ENCODE measurements at regions not wholly inside any gene's neighbourhood (a gene's known extent, or its start where the extent isn't known, plus 50 kb on each side); places are given as distances from the start of the nearest gene placed in this dataset.

DNA sequence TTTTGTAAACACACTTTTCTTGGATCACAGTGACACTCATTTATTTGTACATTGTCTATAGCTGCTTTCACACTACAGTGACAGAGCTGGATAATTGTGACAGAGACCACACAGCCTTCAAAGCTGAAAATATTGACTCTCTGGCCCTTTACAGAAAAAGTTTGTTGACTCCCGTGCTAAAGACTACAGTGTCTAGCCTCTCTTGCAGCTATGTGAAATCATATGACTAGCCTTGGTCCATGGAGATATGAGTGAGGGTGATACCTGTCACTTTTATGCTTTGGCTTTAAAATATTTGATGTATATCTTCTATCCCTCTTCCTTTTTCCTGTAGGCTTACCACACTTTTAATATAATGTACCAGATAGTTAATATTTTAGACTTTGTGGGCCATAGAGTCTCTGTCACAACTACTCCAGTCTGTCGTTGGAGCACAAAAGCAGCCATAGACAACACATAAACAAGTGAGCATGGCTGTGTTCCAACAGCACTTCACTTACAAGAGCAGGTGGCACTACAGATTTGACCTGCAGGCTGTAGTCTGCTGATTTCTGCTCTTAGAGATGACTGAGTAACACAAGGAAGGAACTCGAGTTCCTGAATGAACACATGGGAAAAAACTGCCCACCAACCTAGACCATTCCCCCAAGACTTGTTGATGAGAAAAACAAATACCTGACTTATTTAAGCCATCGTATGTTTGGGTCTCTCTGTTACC is 73.5 kb upstream of the ANKRD55 start:
- H3K27me3 ChIP-seq (ENCODE audit: control insufficient read depth, insufficient read depth, low read length): peaks cover 2% of the 10 kb centered on the region
- H3K4me1 ChIP-seq (ENCODE audit: control insufficient read depth, extremely low read depth, insufficient read depth, low read length): no peaks in the 10 kb centered on the region
- no peaks in the 10 kb centered on the region for H3K9me3 ChIP-seq (ENCODE audit: control insufficient read depth, insufficient read depth, low read depth, low read length)
- H3K27ac ChIP-seq (ENCODE audit: insufficient read depth, low read length): no peak overlapping the region
- H2AFZ ChIP-seq (ENCODE audit: low read length): no peak overlapping the region
- DNase-seq (ENCODE audit: low read depth in 2 of 2): no peak
- no peak for TF ChIP-seq EZH2 (IDR thresholded peaks at IDR 0.05; ENCODE audit: low read length, missing control alignments)
- TF ChIP-seq, protein P1, sequence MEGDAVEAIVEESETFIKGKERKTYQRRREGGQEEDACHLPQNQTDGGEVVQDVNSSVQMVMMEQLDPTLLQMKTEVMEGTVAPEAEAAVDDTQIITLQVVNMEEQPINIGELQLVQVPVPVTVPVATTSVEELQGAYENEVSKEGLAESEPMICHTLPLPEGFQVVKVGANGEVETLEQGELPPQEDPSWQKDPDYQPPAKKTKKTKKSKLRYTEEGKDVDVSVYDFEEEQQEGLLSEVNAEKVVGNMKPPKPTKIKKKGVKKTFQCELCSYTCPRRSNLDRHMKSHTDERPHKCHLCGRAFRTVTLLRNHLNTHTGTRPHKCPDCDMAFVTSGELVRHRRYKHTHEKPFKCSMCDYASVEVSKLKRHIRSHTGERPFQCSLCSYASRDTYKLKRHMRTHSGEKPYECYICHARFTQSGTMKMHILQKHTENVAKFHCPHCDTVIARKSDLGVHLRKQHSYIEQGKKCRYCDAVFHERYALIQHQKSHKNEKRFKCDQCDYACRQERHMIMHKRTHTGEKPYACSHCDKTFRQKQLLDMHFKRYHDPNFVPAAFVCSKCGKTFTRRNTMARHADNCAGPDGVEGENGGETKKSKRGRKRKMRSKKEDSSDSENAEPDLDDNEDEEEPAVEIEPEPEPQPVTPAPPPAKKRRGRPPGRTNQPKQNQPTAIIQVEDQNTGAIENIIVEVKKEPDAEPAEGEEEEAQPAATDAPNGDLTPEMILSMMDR (conservative IDR thresholded peaks at IDR 0.05 in 1 of 2, IDR thresholded peaks at IDR 0.05 in 1 of 2; ENCODE audit: low read depth in 1 of 2, low read length in 2 of 2): no peak
- no peaks in the 10 kb centered on the region for H4K20me1 ChIP-seq (ENCODE audit: control insufficient read depth, extremely low read depth, insufficient read depth, low read length)
- no peak overlapping the region for H3K9ac ChIP-seq (ENCODE audit: insufficient read depth, low read length)
- no peaks in the 10 kb centered on the region for H3K79me2 ChIP-seq (ENCODE audit: control insufficient read depth, insufficient read depth, low read length)
- H3K36me3 ChIP-seq (ENCODE audit: control insufficient read depth, insufficient read depth, low read length): no peaks in the 10 kb centered on the region
- no peak overlapping the region for H3K4me3 ChIP-seq (replicated peaks in 1 of 4; ENCODE audit: control extremely low read depth in 1 of 4, insufficient read depth in 1 of 4, low read depth in 3 of 4, low read length in 4 of 4)
- H3K4me2 ChIP-seq (ENCODE audit: extremely low read depth, insufficient read depth, low read length): no peak overlapping the region

DNA sequence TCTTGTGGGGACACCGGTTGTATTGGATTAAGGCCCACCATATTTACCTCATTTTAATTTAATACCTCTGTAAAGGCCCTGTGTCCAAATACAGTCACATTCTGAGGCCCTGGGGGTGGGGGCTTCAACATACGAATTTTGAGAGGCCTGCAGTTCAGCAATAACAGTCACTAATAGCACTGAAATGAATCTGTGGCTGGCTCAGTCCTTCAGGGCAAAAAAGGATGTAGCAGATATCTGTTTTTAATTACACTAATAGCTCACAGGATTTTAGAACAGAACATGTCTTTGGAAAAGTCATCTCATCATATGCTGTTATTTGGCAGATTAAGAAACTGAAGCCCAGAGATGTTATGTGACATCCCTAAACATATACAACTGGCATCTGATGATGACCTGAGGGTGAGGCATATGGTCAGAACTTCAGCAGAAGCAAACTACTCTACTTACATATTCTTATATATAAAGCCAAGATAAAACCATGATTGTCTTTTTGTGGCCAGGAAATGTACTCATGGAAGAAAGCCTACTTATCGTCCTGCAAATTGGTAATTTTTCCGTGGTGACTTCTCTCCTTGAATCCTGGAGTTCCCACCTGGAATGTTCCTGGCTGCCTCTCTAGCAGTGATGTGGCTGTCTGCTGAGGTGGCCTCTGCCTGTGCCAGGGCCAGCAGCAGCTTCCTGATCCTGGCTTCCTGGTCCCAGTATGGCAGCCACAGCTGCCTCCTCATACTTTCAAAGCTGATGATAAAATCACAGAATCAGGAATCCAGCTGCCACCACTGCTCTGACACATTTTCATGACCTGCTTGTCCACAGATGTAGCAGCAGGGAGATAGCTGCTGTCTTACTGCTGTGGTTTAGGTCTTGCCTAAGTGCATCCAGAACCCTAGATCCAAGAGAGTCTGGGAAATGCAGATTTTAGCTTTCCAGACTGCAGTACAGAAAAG is 72.1 kb upstream of the ANKRD55 start:
- Histone ChIP-seq H3K4me3 (replicated peaks in 1 of 4; ENCODE audit: control extremely low read depth in 1 of 4, insufficient read depth in 1 of 4, low read depth in 3 of 4, low read length in 4 of 4) (no peak overlapping the region), H3K79me2 (ENCODE audit: control insufficient read depth, insufficient read depth, low read length) (no peaks in the 10 kb centered on the region)
- no peak for DNase-seq (ENCODE audit: low read depth in 2 of 2)

DNA sequence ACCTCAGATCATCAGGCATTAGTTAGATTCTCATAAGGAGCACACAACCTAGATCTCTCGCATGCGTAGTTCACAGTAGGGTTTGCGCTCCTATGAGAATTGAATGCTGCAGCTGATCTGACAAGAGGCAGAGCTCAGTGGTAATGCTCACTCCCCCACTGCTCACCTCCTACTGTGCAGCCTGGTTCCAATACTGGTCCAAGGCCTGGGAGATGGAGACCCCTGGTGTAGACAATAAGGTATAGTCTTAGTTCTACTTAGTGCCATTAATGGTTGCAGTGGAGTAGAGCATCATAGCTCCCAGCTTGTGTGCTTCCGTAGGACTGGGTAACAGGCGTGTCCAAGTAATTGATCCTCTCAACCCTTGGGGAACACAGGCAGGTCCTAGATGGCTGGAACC is 70.4 kb upstream of the ANKRD55 start:
- no peaks in the 10 kb centered on the region for H4K20me1 ChIP-seq (ENCODE audit: control insufficient read depth, extremely low read depth, insufficient read depth, low read length)
- TF ChIP-seq, protein P1 (conservative IDR thresholded peaks at IDR 0.05 in 1 of 2, IDR thresholded peaks at IDR 0.05 in 1 of 2; ENCODE audit: low read depth in 1 of 2, low read length in 2 of 2): no peak
- TF ChIP-seq EZH2 (IDR thresholded peaks at IDR 0.05; ENCODE audit: low read length, missing control alignments): no peak
- DNase-seq (ENCODE audit: low read depth in 2 of 2): no peak
- H2AFZ ChIP-seq (ENCODE audit: low read length): no peak overlapping the region
- no peak overlapping the region for H3K4me3 ChIP-seq (replicated peaks in 1 of 4; ENCODE audit: control extremely low read depth in 1 of 4, insufficient read depth in 1 of 4, low read depth in 3 of 4, low read length in 4 of 4)
- H3K79me2 ChIP-seq (ENCODE audit: control insufficient read depth, insufficient read depth, low read length): no peaks in the 10 kb centered on the region
- no peaks in the 10 kb centered on the region for H3K27me3 ChIP-seq (ENCODE audit: control insufficient read depth, insufficient read depth, low read length)
- no peaks in the 10 kb centered on the region for H3K9me3 ChIP-seq (ENCODE audit: control insufficient read depth, insufficient read depth, low read depth, low read length)
- no peaks in the 10 kb centered on the region for H3K36me3 ChIP-seq (ENCODE audit: control insufficient read depth, insufficient read depth, low read length)
- H3K9ac ChIP-seq (ENCODE audit: insufficient read depth, low read length): no peak overlapping the region
- H3K4me2 ChIP-seq (ENCODE audit: extremely low read depth, insufficient read depth, low read length): no peak overlapping the region
- no peak overlapping the region for H3K27ac ChIP-seq (ENCODE audit: insufficient read depth, low read length)
- no peaks in the 10 kb centered on the region for H3K4me1 ChIP-seq (ENCODE audit: control insufficient read depth, extremely low read depth, insufficient read depth, low read length)

More for the DNA sequence above, 72.1 kb upstream of the ANKRD55 start:
- H3K27me3 ChIP-seq (ENCODE audit: control insufficient read depth, insufficient read depth, low read length): peaks cover 2% of the 10 kb centered on the region
- no peak overlapping the region for H3K27ac ChIP-seq (ENCODE audit: insufficient read depth, low read length)
- no peak for TF ChIP-seq EZH2 (IDR thresholded peaks at IDR 0.05; ENCODE audit: low read length, missing control alignments)
- TF ChIP-seq, protein P1 (conservative IDR thresholded peaks at IDR 0.05 in 1 of 2, IDR thresholded peaks at IDR 0.05 in 1 of 2; ENCODE audit: low read depth in 1 of 2, low read length in 2 of 2): no peak
- H4K20me1 ChIP-seq (ENCODE audit: control insufficient read depth, extremely low read depth, insufficient read depth, low read length): no peaks in the 10 kb centered on the region
- H3K9ac ChIP-seq (ENCODE audit: insufficient read depth, low read length): no peak overlapping the region
- H3K36me3 ChIP-seq (ENCODE audit: control insufficient read depth, insufficient read depth, low read length): no peaks in the 10 kb centered on the region
- no peaks in the 10 kb centered on the region for H3K4me1 ChIP-seq (ENCODE audit: control insufficient read depth, extremely low read depth, insufficient read depth, low read length)
- H3K4me2 ChIP-seq (ENCODE audit: extremely low read depth, insufficient read depth, low read length): no peak overlapping the region
- H3K9me3 ChIP-seq (ENCODE audit: control insufficient read depth, insufficient read depth, low read depth, low read length): no peaks in the 10 kb centered on the region
- H2AFZ ChIP-seq (ENCODE audit: low read length): no peak overlapping the region

All from fibroblast of lung (primary cell).